BLaER1 (cell line): ENCODE measurements at regions not wholly inside any gene's neighbourhood (a gene's known extent, or its start where the extent isn't known, plus 50 kb on each side); places are given as distances from the start of the nearest gene placed in this dataset.
"Not testable (repeated sequence)": the region's sequence is repeated elsewhere in the genome, so short reads cannot be mapped to it uniquely, and the experiment has no call there.

Experiments used
- H3K27ac ChIP-seq: shearing (Covaris generic); formaldehyde crosslinking; 2 replicates; pipeline ENCODE4 v1.8.1; 2022
- H3K27me3 ChIP-seq: shearing (Covaris generic); formaldehyde crosslinking; 2 replicates; pipeline ENCODE4 v1.8.1; 2022
- H3K36me3 ChIP-seq: shearing (Covaris generic); formaldehyde crosslinking; 2 replicates; pipeline ENCODE4 v1.8.1; 2022
- H3K4me1 ChIP-seq: shearing (Covaris generic); formaldehyde crosslinking; 2 replicates; pipeline ENCODE4 v1.8.1; 2022
- H3K4me2 ChIP-seq: shearing (Covaris generic); formaldehyde crosslinking; 2 replicates; pipeline ENCODE4 v1.8.1; 2022
- H3K4me3 ChIP-seq: shearing (Covaris generic); formaldehyde crosslinking; 2 replicates; pipeline ENCODE4 v1.8.1; 2022
- H3K9ac ChIP-seq: shearing (Covaris generic); formaldehyde crosslinking; 2 replicates; pipeline ENCODE4 v1.8.1; 2022
- H3K9me3 ChIP-seq: shearing (Covaris generic); formaldehyde crosslinking; 2 replicates; pipeline ENCODE4 v1.8.1; 2022
- H4K20me1 ChIP-seq: shearing (Covaris generic); formaldehyde crosslinking; 2 replicates; pipeline ENCODE4 v1.8.1; 2022
- Cebpa-rat ChIP-seq: shearing (Covaris generic); IDR thresholded peaks from 2 replicates; pipeline ENCODE4 v1.8.1; 2022

GRCh38 chr13:19362946-19363510, 181.4 kb upstream of the TUBA3C start:
- H3K4me2 ChIP-seq: no peak overlapping the region
- H3K4me1 ChIP-seq: no peaks in the 10 kb centered on the region
- no peak overlapping the region for H3K4me3 ChIP-seq
- H3K36me3 ChIP-seq: no peaks in the 10 kb centered on the region
- H3K27ac ChIP-seq: no peak overlapping the region
- H3K9me3 ChIP-seq: no peaks in the 10 kb centered on the region
- H3K9ac ChIP-seq: no peak overlapping the region
- H4K20me1 ChIP-seq: no peaks in the 10 kb centered on the region
- no peaks in the 10 kb centered on the region for H3K27me3 ChIP-seq
- no peak for TF ChIP-seq Cebpa-rat

GRCh38 chr13:19359697-19360096, 178.1 kb upstream of the TUBA3C start:
- H3K27me3 ChIP-seq, H3K27ac ChIP-seq, H3K4me3 ChIP-seq, H4K20me1 ChIP-seq, H3K36me3 ChIP-seq, H3K4me1 ChIP-seq, H3K9ac ChIP-seq, H3K4me2 ChIP-seq, H3K9me3 ChIP-seq: not testable (repeated sequence)
- peak; percentile 75 for TF ChIP-seq Cebpa-rat

GRCh38 chr13:19345916-19346422, 164.3 kb upstream of the TUBA3C start:
- Histone ChIP-seq H3K9me3 (peaks cover 8% of the 10 kb centered on the region; the same call in 1 of the 2 replicates), H3K36me3 (no peaks in the 10 kb centered on the region), H3K27ac (no peak overlapping the region), H3K4me2 (no peak overlapping the region), H4K20me1 (no peaks in the 10 kb centered on the region), H3K4me3 (no peak overlapping the region), H3K4me1 (no peaks in the 10 kb centered on the region), H3K9ac (no peak overlapping the region), H3K27me3 (no peaks in the 10 kb centered on the region)
- no peak for TF ChIP-seq Cebpa-rat

GRCh38 chr13:19345158-19345557, 163.5 kb upstream of the TUBA3C start:
- no peaks in the 10 kb centered on the region for H3K4me1 ChIP-seq
- H3K4me2 ChIP-seq: no peak overlapping the region
- no peaks in the 10 kb centered on the region for H3K36me3 ChIP-seq
- H3K9ac ChIP-seq: no peak overlapping the region
- H4K20me1 ChIP-seq: no peaks in the 10 kb centered on the region
- H3K9me3 ChIP-seq: peaks cover 8% of the 10 kb centered on the region; the same call in 1 of the 2 replicates
- H3K27ac ChIP-seq: no peak overlapping the region
- H3K4me3 ChIP-seq: no peak overlapping the region
- TF ChIP-seq Cebpa-rat: no peak
- H3K27me3 ChIP-seq: no peaks in the 10 kb centered on the region

- H3K4me1 ChIP-seq, H3K9ac ChIP-seq, H3K27me3 ChIP-seq, H3K4me2 ChIP-seq, H3K36me3 ChIP-seq, H3K27ac ChIP-seq, H3K9me3 ChIP-seq, H4K20me1 ChIP-seq: not testable (repeated sequence)
- 0 out of 2 replicates have a peak overlapping the region, but pooled peaks have one; percentile 48 for H3K4me3 ChIP-seq
These were observed 163.0 kb upstream of the TUBA3C start for GRCh38 chr13:19344585-19345120.

- no peaks in the 10 kb centered on the region for H3K36me3 ChIP-seq
These were observed 150.8 kb upstream of the TUBA3C start for GRCh38 chr13:19332378-19332777.

GRCh38 chr13:19329365-19329764, 147.7 kb upstream of the TUBA3C start:
- no peak overlapping the region for H3K9ac ChIP-seq
- H3K4me2 ChIP-seq: no peak overlapping the region
- H4K20me1 ChIP-seq: no peaks in the 10 kb centered on the region
- H3K4me1 ChIP-seq: no peaks in the 10 kb centered on the region
- no peak overlapping the region for H3K4me3 ChIP-seq
- H3K9me3 ChIP-seq: peaks cover 7% of the 10 kb centered on the region; the same call in 1 of the 2 replicates
- no peaks in the 10 kb centered on the region for H3K36me3 ChIP-seq
- no peaks in the 10 kb centered on the region for H3K27me3 ChIP-seq
- TF ChIP-seq Cebpa-rat: no peak
- no peak overlapping the region for H3K27ac ChIP-seq

More at GRCh38 chr13:19332378-19332777, 150.8 kb upstream of the TUBA3C start:
- H3K4me2 ChIP-seq: no peak overlapping the region
- H3K4me3 ChIP-seq: no peak overlapping the region
- H3K9ac ChIP-seq: no peak overlapping the region
- TF ChIP-seq Cebpa-rat: no peak
- no peaks in the 10 kb centered on the region for H3K9me3 ChIP-seq
- no peak overlapping the region for H3K27ac ChIP-seq
- no peaks in the 10 kb centered on the region for H3K4me1 ChIP-seq
- no peaks in the 10 kb centered on the region for H4K20me1 ChIP-seq
- no peaks in the 10 kb centered on the region for H3K27me3 ChIP-seq

- no peaks in the 10 kb centered on the region for H4K20me1 ChIP-seq
- no peak for TF ChIP-seq Cebpa-rat
These were observed 142.7 kb upstream of the TUBA3C start for GRCh38 chr13:19324325-19324724.

GRCh38 chr13:19321222-19321621, 139.6 kb upstream of the TUBA3C start:
- H3K9ac ChIP-seq: no peak overlapping the region
- H3K4me1 ChIP-seq: no peaks in the 10 kb centered on the region
- H4K20me1 ChIP-seq: no peaks in the 10 kb centered on the region
- H3K9me3 ChIP-seq: peaks cover 25% of the 10 kb centered on the region
- H3K4me3 ChIP-seq: no peak overlapping the region
- H3K27me3 ChIP-seq: no peaks in the 10 kb centered on the region
- no peaks in the 10 kb centered on the region for H3K36me3 ChIP-seq
- no peak overlapping the region for H3K27ac ChIP-seq
- no peak for TF ChIP-seq Cebpa-rat
- H3K4me2 ChIP-seq: no peak overlapping the region

More at GRCh38 chr13:19324325-19324724, 142.7 kb upstream of the TUBA3C start:
- Histone ChIP-seq H3K4me2 (no peak overlapping the region), H3K27me3 (no peaks in the 10 kb centered on the region), H3K4me1 (no peaks in the 10 kb centered on the region), H3K36me3 (no peaks in the 10 kb centered on the region), H3K4me3 (no peak overlapping the region), H3K9ac (no peak overlapping the region), H3K9me3 (peaks cover 25% of the 10 kb centered on the region), H3K27ac (no peak overlapping the region)

GRCh38 chr13:19305434-19305833, 123.8 kb upstream of the TUBA3C start:
- no peak for TF ChIP-seq Cebpa-rat
- H3K9me3 ChIP-seq: no peaks in the 10 kb centered on the region

More at GRCh38 chr13:19305434-19305833, 123.8 kb upstream of the TUBA3C start:
- Histone ChIP-seq H3K4me2 (no peak overlapping the region), H3K4me3 (no peak overlapping the region), H3K36me3 (no peaks in the 10 kb centered on the region), H3K4me1 (no peaks in the 10 kb centered on the region), H4K20me1 (no peaks in the 10 kb centered on the region), H3K27me3 (no peaks in the 10 kb centered on the region), H3K9ac (no peak overlapping the region), H3K27ac (no peak overlapping the region)
